22Rv1 (cell line): ENCODE measurements at regions not wholly inside any gene's neighbourhood (a gene's known extent, or its start where the extent isn't known, plus 50 kb on each side); places are given as distances from the start of the nearest gene placed in this dataset.

Experiments used
- H3K27ac ChIP-seq: fragments of 450-650 bp; 2 replicates; pipeline ENCODE4 v1.5.1; 2017
- ZFX ChIP-seq: fragments of 450-650 bp; IDR thresholded peaks from 2 replicates; pipeline ENCODE4 v1.6.1; 2017; ENCODE audit warnings: antibody characterized with exemption, borderline replicate concordance
- TF ChIP-seq, protein P1 (sequence below): fragments of 450-650 bp; IDR thresholded peaks from 2 replicates; pipeline ENCODE4 v1.5.1; 2017; ENCODE audit warnings: mild to moderate bottlenecking

DNA sequence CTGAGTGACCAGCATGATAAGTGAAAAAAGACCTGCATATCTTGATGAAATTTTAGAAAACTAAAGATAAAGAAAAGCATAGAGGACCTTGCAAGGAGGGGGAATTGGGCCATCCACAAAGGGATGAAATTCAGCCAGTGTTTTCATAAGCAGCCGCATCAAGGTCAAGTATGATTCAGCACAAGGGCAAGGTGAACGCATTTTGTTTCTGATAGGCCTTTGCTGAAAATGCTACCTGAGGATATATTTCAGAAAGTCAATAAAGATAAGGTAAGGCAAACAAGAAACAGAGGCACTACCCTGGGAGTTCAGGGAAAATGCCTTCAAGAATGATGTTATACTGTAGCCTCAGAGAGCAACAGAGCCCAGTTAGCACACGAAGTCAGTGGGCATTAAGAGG is 55.0 kb upstream of the SHH start:
- no peak for TF ChIP-seq ZFX
- TF ChIP-seq, protein P1, sequence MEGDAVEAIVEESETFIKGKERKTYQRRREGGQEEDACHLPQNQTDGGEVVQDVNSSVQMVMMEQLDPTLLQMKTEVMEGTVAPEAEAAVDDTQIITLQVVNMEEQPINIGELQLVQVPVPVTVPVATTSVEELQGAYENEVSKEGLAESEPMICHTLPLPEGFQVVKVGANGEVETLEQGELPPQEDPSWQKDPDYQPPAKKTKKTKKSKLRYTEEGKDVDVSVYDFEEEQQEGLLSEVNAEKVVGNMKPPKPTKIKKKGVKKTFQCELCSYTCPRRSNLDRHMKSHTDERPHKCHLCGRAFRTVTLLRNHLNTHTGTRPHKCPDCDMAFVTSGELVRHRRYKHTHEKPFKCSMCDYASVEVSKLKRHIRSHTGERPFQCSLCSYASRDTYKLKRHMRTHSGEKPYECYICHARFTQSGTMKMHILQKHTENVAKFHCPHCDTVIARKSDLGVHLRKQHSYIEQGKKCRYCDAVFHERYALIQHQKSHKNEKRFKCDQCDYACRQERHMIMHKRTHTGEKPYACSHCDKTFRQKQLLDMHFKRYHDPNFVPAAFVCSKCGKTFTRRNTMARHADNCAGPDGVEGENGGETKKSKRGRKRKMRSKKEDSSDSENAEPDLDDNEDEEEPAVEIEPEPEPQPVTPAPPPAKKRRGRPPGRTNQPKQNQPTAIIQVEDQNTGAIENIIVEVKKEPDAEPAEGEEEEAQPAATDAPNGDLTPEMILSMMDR, result no peak
- no peak overlapping the region for H3K27ac ChIP-seq

DNA sequence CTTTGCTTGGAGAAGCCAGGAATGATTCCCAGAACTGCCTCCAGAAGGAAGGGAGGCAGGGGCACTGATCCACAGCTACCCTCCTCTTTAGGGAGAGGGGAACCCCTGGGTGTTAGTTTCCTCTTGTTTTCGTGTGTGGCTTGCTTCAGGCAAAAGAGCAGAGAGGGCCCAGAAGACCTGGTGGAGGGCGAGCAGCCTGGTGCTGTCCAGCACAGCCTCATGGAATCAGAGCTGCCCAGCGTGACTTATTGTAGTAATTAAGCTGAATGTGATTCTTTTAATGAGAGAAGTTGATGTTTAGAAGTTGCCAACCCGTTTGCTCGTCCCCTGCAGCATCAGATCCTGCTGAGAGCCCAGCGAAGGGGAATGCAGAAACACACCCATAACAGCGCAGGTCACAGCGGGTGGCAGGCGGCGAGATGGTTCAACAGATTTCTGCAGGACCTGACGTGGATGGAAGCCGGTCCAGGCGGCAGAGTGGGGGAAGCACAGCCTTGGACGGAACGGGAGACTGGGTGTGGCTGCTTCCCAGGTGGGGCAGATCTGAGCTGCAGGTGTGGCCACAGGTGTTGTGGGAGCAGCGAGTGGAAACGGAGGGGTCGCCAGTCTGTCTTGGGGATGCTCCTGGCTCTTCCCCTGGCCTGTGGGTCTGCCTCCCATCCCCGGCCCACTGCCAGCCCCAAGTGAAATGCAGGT is 53.7 kb upstream of the SHH start:
- H3K27ac ChIP-seq, result no peak overlapping the region
- no peak for TF ChIP-seq ZFX
- TF ChIP-seq, protein P1, result no peak

DNA sequence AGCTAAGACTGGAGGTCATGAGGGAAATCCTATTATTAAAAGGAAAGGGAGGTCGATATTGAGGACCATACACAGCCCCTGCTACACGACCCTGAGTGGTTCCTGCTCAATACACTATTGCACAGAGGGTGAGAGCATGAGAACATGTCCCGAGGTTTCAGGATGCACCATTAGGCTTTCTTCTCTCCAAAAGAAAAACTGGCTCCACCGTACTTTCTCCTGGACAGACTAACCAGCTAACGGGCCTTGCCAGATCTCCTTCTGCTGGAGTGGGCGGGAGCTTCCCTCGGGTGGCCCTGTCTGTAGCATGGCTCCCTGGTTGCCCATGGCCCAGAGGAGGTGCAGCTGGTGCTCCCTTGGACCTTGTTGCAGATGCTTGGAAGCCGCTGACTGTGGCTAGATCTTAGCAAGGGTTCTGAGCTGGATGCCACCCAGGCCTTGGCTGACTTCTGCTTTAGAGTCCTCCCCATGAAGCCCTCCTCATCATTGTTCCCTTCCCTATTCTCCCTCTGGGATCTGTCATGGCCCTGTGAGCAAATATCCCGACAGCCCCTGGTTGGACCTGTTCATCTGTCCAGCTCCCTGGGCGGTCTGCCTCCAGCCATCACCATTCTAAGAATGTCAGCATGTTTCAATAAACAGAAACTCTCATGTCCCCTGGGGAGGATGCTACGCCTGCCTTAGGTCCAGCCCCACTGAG is 52.9 kb upstream of the SHH start:
- no peak for TF ChIP-seq ZFX
- TF ChIP-seq, protein P1, result no peak
- no peak overlapping the region for H3K27ac ChIP-seq

DNA sequence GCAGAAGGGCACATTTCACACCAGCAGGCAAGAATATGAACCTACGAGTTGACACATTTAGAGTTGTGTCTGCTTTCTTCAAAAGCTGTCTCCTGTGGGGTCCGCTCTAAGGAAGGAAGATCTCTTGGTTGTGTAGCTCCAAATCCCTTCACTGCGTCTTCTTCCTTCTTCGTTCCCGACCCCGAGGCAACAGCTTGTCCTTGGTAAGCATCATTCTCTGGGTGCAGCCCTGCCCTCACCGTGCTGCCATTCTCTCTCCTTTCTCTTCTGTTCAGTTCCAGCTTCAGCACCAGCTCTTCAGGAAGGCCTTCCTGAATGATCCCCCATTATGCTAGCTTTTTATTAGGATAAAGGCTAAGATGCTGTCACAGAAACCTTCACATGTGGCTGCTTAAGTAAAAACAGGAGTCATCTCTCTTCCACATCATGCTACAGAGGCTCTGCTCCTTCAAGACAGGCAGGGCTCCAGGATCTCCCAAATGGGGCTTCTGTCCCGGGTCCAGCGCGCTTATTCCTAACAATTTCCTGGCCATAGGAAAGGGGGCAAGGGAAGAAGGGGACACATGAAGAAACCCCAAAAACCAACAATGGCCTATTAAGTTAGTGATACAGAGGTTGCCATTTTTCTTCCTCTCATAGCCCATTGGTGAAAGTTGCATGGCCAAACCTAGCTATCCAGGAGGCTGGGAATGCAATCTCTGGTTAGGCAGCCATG is 52.2 kb upstream of the SHH start:
- TF ChIP-seq, protein P1, result no peak
- TF ChIP-seq ZFX, result no peak
- H3K27ac ChIP-seq, result no peak overlapping the region

DNA sequence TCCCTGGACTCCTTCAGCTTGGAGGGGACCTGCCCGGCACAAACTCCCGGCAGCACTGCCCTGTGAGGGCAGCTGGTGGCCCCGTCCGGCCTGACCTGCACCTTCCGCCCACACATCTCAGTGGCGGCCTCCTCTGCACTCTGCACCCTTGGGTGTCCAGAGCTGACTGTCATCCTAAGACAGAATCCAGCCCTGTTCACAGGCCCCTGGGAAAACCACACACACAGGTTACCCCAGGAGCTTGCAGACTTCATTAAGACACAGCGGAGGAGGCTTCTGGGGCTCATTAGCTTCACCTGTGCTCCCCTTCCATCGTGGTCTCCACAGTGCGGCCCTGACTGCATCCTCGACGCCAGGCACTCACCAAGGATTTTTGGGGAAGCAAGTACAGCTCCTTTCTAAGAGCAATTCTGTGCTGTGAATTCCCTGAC is 51.5 kb upstream of the SHH start:
- no peak overlapping the region for H3K27ac ChIP-seq
- TF ChIP-seq, protein P1, result no peak
- TF ChIP-seq ZFX, result no peak

DNA sequence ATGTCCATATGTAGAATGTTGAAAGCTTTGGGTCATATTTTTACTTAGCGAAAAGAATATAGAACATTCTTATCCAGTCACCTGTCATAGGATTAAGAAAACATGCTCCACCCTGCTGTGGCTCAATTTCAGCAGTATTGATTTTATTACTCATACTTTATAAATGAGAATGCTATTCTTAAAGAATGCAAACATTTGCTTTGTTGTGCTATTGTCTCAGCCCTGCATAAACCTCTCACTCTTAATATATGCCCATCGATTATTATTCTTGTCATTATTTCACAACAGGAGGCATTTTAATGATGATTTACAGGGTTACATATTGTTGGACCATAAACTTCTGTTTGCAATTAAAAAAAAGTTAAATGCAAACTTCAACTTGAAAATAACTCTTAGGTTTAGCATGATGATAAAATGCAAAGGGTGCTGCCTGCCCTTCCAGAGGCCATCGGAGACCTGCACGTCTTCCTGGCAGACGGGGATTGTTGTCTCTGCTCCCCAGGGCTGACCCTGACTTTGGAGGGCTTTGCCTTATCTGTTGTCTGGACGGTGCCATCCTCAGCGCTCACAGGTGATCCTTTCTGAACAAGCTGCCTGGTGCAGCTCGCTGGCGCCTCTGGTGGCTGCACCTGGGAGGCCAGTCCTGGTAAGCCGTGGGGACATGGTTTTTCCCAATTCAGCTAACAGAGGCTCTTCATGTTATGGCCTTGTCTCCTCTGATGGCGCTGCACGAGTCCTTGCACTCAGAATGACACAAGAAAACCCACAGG is 50.0 kb upstream of the SHH start:
- no peak for TF ChIP-seq ZFX
- TF ChIP-seq, protein P1, result peak; percentile 70
- no peak overlapping the region for H3K27ac ChIP-seq
